ENCODE measurements at regions not wholly inside any gene's neighbourhood (a gene's known extent, or its start where the extent isn't known, plus 50 kb on each side); places are given as distances from the start of the nearest gene placed in this dataset.

DNA sequence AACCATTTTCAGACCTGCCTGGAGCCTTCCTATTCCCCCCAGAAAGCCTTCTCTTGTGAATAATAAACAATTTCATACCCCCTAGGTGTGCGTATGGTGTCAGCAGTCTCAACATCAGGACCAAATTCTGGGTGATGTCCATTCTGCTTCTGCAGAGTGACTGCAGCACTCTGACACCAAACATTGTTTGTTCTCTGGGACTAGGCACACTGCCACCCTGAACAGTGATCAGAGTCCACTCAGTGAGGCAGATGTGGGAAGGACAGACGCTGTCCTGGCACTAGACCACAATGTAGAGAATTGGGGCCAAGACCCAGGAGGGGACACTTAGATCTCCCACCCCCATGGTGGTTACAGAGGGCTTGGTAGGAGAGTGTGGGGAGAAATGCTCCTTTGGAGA lies 175.1 kb downstream of the BACH1 start:
- ATAC-seq (no peak), DNase-seq (ENCODE audit: low spot score) (no peak)
- H3K27me3 ChIP-seq (ENCODE audit: insufficient read depth), result no peaks in the 10 kb centered on the region
- no peak overlapping the region for H3K27ac ChIP-seq (ENCODE audit: low read depth)
- Mint-ChIP-seq H3K27me3 (ENCODE audit: insufficient read depth, low read depth, poor library complexity) (peaks cover 2% of the 10 kb centered on the region), H3K27ac (no peak overlapping the region), H3K36me3 (ENCODE audit: low read depth) (no peaks in the 10 kb centered on the region), H3K9me3 (no peaks in the 10 kb centered on the region; the same call in 2 of the 3 replicates), H3K4me3 (no peak overlapping the region), H3K4me1 (peaks cover 5% of the 10 kb centered on the region)
- no peaks in the 10 kb centered on the region for H4K20me1 ChIP-seq (replicated peaks; ENCODE audit: insufficient read depth)
- no peak overlapping the region for H3K4me2 ChIP-seq
- H3K79me2 ChIP-seq (replicated peaks; ENCODE audit: insufficient read depth), result no peaks in the 10 kb centered on the region
- no peaks in the 10 kb centered on the region for H3F3A ChIP-seq (replicated peaks; ENCODE audit: low read depth)
- H3K4me1 ChIP-seq (ENCODE audit: insufficient read depth), result no peaks in the 10 kb centered on the region
- no peak overlapping the region for H2AFZ ChIP-seq
- TF ChIP-seq, protein P1, sequence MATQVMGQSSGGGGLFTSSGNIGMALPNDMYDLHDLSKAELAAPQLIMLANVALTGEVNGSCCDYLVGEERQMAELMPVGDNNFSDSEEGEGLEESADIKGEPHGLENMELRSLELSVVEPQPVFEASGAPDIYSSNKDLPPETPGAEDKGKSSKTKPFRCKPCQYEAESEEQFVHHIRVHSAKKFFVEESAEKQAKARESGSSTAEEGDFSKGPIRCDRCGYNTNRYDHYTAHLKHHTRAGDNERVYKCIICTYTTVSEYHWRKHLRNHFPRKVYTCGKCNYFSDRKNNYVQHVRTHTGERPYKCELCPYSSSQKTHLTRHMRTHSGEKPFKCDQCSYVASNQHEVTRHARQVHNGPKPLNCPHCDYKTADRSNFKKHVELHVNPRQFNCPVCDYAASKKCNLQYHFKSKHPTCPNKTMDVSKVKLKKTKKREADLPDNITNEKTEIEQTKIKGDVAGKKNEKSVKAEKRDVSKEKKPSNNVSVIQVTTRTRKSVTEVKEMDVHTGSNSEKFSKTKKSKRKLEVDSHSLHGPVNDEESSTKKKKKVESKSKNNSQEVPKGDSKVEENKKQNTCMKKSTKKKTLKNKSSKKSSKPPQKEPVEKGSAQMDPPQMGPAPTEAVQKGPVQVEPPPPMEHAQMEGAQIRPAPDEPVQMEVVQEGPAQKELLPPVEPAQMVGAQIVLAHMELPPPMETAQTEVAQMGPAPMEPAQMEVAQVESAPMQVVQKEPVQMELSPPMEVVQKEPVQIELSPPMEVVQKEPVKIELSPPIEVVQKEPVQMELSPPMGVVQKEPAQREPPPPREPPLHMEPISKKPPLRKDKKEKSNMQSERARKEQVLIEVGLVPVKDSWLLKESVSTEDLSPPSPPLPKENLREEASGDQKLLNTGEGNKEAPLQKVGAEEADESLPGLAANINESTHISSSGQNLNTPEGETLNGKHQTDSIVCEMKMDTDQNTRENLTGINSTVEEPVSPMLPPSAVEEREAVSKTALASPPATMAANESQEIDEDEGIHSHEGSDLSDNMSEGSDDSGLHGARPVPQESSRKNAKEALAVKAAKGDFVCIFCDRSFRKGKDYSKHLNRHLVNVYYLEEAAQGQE (IDR thresholded peaks at IDR 0.05; ENCODE audit: unreplicated experiment), result no peak
- TF ChIP-seq, protein P2, sequence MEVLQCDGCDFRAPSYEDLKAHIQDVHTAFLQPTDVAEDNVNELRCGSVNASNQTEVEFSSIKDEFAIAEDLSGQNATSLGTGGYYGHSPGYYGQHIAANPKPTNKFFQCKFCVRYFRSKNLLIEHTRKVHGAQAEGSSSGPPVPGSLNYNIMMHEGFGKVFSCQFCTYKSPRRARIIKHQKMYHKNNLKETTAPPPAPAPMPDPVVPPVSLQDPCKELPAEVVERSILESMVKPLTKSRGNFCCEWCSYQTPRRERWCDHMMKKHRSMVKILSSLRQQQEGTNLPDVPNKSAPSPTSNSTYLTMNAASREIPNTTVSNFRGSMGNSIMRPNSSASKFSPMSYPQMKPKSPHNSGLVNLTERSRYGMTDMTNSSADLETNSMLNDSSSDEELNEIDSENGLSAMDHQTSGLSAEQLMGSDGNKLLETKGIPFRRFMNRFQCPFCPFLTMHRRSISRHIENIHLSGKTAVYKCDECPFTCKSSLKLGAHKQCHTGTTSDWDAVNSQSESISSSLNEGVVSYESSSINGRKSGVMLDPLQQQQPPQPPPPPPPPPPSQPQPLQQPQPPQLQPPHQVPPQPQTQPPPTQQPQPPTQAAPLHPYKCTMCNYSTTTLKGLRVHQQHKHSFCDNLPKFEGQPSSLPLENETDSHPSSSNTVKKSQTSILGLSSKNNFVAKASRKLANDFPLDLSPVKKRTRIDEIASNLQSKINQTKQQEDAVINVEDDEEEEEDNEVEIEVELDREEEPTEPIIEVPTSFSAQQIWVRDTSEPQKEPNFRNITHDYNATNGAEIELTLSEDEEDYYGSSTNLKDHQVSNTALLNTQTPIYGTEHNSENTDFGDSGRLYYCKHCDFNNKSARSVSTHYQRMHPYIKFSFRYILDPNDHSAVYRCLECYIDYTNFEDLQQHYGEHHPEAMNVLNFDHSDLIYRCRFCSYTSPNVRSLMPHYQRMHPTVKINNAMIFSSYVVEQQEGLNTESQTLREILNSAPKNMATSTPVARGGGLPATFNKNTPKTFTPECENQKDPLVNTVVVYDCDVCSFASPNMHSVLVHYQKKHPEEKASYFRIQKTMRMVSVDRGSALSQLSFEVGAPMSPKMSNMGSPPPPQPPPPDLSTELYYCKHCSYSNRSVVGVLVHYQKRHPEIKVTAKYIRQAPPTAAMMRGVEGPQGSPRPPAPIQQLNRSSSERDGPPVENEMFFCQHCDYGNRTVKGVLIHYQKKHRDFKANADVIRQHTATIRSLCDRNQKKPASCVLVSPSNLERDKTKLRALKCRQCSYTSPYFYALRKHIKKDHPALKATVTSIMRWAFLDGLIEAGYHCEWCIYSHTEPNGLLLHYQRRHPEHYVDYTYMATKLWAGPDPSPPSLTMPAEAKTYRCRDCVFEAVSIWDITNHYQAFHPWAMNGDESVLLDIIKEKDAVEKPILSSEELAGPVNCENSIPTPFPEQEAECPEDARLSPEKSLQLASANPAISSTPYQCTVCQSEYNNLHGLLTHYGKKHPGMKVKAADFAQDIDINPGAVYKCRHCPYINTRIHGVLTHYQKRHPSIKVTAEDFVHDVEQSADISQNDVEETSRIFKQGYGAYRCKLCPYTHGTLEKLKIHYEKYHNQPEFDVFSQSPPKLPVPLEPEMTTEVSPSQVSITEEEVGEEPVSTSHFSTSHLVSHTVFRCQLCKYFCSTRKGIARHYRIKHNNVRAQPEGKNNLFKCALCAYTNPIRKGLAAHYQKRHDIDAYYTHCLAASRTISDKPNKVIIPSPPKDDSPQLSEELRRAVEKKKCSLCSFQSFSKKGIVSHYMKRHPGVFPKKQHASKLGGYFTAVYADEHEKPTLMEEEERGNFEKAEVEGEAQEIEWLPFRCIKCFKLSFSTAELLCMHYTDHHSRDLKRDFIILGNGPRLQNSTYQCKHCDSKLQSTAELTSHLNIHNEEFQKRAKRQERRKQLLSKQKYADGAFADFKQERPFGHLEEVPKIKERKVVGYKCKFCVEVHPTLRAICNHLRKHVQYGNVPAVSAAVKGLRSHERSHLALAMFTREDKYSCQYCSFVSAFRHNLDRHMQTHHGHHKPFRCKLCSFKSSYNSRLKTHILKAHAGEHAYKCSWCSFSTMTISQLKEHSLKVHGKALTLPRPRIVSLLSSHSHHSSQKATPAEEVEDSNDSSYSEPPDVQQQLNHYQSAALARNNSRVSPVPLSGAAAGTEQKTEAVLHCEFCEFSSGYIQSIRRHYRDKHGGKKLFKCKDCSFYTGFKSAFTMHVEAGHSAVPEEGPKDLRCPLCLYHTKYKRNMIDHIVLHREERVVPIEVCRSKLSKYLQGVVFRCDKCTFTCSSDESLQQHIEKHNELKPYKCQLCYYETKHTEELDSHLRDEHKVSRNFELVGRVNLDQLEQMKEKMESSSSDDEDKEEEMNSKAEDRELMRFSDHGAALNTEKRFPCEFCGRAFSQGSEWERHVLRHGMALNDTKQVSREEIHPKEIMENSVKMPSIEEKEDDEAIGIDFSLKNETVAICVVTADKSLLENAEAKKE (CRISPR knock-in tag; IDR thresholded peaks at IDR 0.05), result no peak
- TF ChIP-seq, protein P3, sequence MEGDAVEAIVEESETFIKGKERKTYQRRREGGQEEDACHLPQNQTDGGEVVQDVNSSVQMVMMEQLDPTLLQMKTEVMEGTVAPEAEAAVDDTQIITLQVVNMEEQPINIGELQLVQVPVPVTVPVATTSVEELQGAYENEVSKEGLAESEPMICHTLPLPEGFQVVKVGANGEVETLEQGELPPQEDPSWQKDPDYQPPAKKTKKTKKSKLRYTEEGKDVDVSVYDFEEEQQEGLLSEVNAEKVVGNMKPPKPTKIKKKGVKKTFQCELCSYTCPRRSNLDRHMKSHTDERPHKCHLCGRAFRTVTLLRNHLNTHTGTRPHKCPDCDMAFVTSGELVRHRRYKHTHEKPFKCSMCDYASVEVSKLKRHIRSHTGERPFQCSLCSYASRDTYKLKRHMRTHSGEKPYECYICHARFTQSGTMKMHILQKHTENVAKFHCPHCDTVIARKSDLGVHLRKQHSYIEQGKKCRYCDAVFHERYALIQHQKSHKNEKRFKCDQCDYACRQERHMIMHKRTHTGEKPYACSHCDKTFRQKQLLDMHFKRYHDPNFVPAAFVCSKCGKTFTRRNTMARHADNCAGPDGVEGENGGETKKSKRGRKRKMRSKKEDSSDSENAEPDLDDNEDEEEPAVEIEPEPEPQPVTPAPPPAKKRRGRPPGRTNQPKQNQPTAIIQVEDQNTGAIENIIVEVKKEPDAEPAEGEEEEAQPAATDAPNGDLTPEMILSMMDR (conservative IDR thresholded peaks at IDR 0.05; ENCODE audit: low read depth in 2 of 2), result no peak
- no peak for TF ChIP-seq ZNF331 (CRISPR knock-in tag; IDR thresholded peaks at IDR 0.05; ENCODE audit: low read depth)
- TF ChIP-seq NANOG (IDR thresholded peaks at IDR 0.05; ENCODE audit: borderline replicate concordance), result no peak
- TF ChIP-seq, protein P4, sequence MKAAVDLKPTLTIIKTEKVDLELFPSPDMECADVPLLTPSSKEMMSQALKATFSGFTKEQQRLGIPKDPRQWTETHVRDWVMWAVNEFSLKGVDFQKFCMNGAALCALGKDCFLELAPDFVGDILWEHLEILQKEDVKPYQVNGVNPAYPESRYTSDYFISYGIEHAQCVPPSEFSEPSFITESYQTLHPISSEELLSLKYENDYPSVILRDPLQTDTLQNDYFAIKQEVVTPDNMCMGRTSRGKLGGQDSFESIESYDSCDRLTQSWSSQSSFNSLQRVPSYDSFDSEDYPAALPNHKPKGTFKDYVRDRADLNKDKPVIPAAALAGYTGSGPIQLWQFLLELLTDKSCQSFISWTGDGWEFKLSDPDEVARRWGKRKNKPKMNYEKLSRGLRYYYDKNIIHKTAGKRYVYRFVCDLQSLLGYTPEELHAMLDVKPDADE (IDR thresholded peaks at IDR 0.05), result no peak
- no peak for TF ChIP-seq EZH2 (IDR thresholded peaks at IDR 0.05; ENCODE audit: low read depth, unreplicated experiment)
- H3K9me2 ChIP-seq (ENCODE audit: insufficient read depth), result no peaks in the 10 kb centered on the region
- H3K4me3 ChIP-seq, result no peak overlapping the region
- no peaks in the 10 kb centered on the region for H3K36me3 ChIP-seq (ENCODE audit: insufficient read depth)
